Uterus (tissue), 3 donors: ENCODE measurements at regions not wholly inside any gene's neighbourhood (a gene's known extent, or its start where the extent isn't known, plus 50 kb on each side); places are given as distances from the start of the nearest gene placed in this dataset.

Source experiments
- DNase-seq, 2 donors: peaks; one replicate each; pipeline ENCODE4 v3.0.0-alpha.2; 2019 to 2020
- H3K27ac ChIP-seq, 2 donors: fragments of 200-600 bp; sonication (generic); 1 replicate in 1 of 2; 2 replicates in 1 of 2; pipeline ENCODE4 v1.5.1; 2016 to 2018
- H3K27me3 ChIP-seq, 2 donors: fragments of 200-600 bp; sonication (generic); one replicate each; pipeline ENCODE4 v1.5.1; 2018 to 2019; ENCODE audit warnings: control low read depth in 1 of 2
- H3K36me3 ChIP-seq, 2 donors: fragments of 200-600 bp; sonication (generic); one replicate each; pipeline ENCODE4 v1.5.1; 2019; ENCODE audit warnings: control low read depth in 1 of 2
- H3K4me1 ChIP-seq, 2 donors: fragments of 200-600 bp; sonication (generic); one replicate each; pipeline ENCODE4 v1.5.1; 2018 to 2019; ENCODE audit warnings: control low read depth in 1 of 2
- H3K4me3 ChIP-seq, 2 donors: fragments of 200-600 bp; sonication (generic); 1 replicate in 1 of 2; 2 replicates in 1 of 2; pipeline ENCODE4 v1.5.1; 2018 to 2019; ENCODE audit warnings: mild to moderate bottlenecking in 1 of 2
- H3K9me3 ChIP-seq, 2 donors: fragments of 200-600 bp; sonication (generic); one replicate each; pipeline ENCODE4 v1.5.1; 2019; ENCODE audit warnings: control low read depth in 1 of 2
- POLR2A ChIP-seq, 2 donors: fragments of 450-650 bp; IDR thresholded peaks; one replicate each; pipeline ENCODE4 v1.6.1; 2016; ENCODE audit warnings: antibody characterized with exemption in 2 of 2, mild to moderate bottlenecking in 1 of 2, moderate library complexity in 1 of 2
- intact Hi-C: fragments of 100-400 bp; cut with DNase I; formaldehyde crosslinking; loops from one replicate; pipeline ENCODE4 v1.15.1; 2023; ENCODE audit warnings: low total_unique reads
- TF ChIP-seq, protein P1 (sequence below), 4 experiments: fragments of 200-600 bp in 2 of 4; fragments of 450-650 bp in 2 of 4; sonication (generic) in 2 of 4; IDR thresholded peaks; one replicate each; pipeline ENCODE4 v1.5.1; 2016 to 2019; ENCODE audit warnings: antibody characterized with exemption in 4 of 4, mild to moderate bottlenecking in 2 of 4, moderate library complexity in 1 of 4
- donor health status: DM: yes; HTN: yes; CAD: no.

DNA sequence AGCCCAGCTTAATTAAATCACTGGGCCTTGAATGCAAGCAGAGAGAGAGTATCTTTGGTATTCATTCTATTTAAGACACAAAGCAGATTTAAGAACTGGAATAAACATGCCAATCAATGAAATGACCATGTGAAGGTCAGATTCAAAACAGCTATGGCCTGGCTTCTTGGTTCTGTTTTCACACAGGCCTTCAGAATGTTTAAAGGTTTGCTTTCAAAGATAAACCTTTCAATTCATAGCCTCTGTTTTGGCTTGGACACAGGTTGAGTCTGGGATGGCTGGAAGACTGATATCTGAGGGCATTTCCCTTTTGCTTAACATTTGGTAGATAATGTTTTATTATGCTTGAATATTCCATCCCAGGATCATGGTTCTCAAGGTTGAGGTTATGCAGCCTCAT is 244.4 kb upstream of the KBTBD8 start:
- TF ChIP-seq POLR2A (IDR thresholded peaks at IDR 0.05) = no peak
- TF ChIP-seq, protein P1, sequence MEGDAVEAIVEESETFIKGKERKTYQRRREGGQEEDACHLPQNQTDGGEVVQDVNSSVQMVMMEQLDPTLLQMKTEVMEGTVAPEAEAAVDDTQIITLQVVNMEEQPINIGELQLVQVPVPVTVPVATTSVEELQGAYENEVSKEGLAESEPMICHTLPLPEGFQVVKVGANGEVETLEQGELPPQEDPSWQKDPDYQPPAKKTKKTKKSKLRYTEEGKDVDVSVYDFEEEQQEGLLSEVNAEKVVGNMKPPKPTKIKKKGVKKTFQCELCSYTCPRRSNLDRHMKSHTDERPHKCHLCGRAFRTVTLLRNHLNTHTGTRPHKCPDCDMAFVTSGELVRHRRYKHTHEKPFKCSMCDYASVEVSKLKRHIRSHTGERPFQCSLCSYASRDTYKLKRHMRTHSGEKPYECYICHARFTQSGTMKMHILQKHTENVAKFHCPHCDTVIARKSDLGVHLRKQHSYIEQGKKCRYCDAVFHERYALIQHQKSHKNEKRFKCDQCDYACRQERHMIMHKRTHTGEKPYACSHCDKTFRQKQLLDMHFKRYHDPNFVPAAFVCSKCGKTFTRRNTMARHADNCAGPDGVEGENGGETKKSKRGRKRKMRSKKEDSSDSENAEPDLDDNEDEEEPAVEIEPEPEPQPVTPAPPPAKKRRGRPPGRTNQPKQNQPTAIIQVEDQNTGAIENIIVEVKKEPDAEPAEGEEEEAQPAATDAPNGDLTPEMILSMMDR (IDR thresholded peaks at IDR 0.05) = no peak
- Histone ChIP-seq H3K9me3 (no peaks in the 10 kb centered on the region), H3K27ac (no peak overlapping the region), H3K4me1 (no peaks in the 10 kb centered on the region), H3K27me3 (no peaks in the 10 kb centered on the region), H3K4me3 (no peak overlapping the region), H3K36me3 (no peaks in the 10 kb centered on the region)
- intact Hi-C loops = no loop called here
- no peak for DNase-seq

DNA sequence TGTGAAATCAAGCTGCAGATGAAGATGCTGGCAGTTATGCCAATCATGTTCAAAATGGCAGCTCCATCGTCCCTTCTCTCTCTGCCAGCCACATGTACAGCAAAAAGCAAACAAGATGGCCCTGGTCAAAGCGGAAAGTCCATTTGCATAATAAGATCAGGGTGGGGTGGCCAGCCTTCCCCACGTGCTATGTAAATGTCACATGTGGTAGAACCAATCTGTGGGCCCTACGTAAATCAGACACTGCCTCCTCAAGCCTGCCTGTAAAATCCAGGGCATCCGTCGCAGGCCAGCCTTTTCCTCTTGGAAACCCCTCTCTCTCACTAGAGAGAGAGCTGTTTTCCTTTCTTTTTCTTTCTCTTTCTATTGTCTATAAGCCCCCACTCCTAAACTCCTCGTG is 243.5 kb upstream of the KBTBD8 start:
- Histone ChIP-seq H3K27ac (no peak overlapping the region), H3K9me3 (no peaks in the 10 kb centered on the region), H3K4me3 (no peak overlapping the region), H3K27me3 (no peaks in the 10 kb centered on the region), H3K4me1 (no peaks in the 10 kb centered on the region), H3K36me3 (no peaks in the 10 kb centered on the region)
- intact Hi-C loops = no loop called here
- TF ChIP-seq, protein P1 (IDR thresholded peaks at IDR 0.05) = no peak
- TF ChIP-seq POLR2A (IDR thresholded peaks at IDR 0.05) = no peak
- DNase-seq = no peak

DNA sequence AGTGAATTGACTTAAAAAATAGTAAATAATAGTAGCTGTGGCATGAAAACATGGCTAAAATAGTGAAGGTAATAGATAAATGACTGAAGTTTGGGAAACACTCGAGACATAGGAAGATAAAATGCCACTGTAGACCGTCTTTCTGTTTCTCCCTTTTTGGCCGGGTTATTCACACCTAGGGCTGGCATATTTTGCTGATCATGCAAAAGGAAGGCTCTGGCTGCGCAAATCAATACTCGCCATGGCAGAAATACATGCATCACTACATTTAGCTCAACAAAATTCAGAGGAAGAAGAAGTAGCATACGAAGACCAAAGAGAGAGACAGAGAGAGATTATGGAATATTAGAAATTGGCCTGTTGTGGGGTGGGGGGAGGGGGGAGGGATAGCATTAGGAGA is 242.2 kb upstream of the KBTBD8 start:
- Histone ChIP-seq H3K27ac (no peak overlapping the region), H3K4me1 (no peaks in the 10 kb centered on the region), H3K9me3 (no peaks in the 10 kb centered on the region), H3K36me3 (no peaks in the 10 kb centered on the region), H3K27me3 (no peaks in the 10 kb centered on the region), H3K4me3 (no peak overlapping the region)
- TF ChIP-seq POLR2A (IDR thresholded peaks at IDR 0.05) = no peak
- TF ChIP-seq, protein P1 (IDR thresholded peaks at IDR 0.05) = no peak
- intact Hi-C loops = no loop called here
- no peak for DNase-seq

DNA sequence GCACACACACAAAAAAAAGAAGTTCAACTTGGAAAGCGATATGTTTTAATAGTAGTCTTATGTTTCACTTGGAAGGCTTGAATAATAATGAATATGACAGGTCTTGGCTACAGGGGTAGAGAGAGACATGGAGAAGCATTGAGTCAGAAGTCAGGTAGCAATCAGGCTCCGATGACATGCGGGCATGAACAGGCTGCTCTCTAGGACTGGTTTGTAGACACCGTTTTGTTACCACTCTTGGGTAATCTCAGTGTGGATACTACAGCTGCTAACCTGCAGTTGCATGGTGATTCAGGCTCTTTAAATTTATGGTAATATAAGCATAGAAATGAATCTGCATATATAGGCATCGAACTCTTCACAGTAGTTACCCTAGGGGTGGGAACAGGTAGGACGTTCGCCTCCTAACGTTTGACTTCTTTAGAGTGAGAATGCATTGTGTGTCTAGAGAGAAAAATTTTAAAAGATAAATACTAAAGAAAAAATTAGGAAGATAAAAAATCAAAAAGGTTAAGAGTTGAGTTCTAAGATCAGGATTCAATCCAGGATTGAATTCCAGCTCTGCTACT is 241.6 kb upstream of the KBTBD8 start:
- Histone ChIP-seq H3K4me3 (no peak overlapping the region), H3K27ac (no peak overlapping the region), H3K36me3 (no peaks in the 10 kb centered on the region), H3K4me1 (no peaks in the 10 kb centered on the region), H3K9me3 (no peaks in the 10 kb centered on the region), H3K27me3 (no peaks in the 10 kb centered on the region)
- intact Hi-C loops = no loop called here
- DNase-seq = no peak
- TF ChIP-seq POLR2A (IDR thresholded peaks at IDR 0.05) = no peak
- TF ChIP-seq, protein P1 (IDR thresholded peaks at IDR 0.05) = no peak

DNA sequence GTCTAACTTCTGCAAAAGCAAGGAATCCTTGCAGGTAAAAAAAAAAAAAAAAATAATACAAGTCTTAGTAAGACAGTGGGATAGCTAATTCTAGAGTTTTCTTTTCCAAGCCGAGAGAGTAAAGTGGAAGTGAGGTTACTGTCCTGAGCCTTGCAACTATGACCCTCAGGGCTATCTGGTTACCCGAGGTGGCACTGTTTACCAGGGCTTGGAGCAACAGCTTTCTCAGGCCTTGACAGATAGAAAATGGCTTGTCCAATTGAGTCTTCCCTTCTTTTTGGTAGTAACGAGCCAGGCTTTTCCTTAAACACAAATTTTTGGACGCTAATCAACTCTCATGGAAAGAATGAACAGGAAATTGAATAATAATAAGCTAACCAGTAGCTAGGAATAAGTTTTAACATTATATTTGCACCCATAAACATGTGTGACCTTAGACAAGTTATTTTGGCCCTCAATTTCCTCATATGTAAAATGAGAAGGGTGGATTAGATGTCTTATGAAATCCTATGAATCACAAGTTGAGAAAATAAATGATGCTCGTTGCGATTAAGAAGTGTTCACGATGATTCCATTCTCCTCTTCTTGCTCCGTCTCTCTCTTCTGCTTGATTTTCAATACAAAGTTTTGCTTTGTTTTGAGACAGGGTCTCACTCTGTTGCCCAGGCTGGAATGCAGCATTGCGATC is 236.9 kb upstream of the KBTBD8 start:
- no peaks in the 10 kb centered on the region for H3K27me3 ChIP-seq
- H3K4me1 ChIP-seq = no peaks in the 10 kb centered on the region
- TF ChIP-seq, protein P1 (IDR thresholded peaks at IDR 0.05) = no peak
- no peaks in the 10 kb centered on the region for H3K9me3 ChIP-seq
- no peak for DNase-seq
- H3K4me3 ChIP-seq = no peak overlapping the region
- no peak overlapping the region for H3K27ac ChIP-seq
- no peaks in the 10 kb centered on the region for H3K36me3 ChIP-seq
- intact Hi-C loops = no loop called here
